OCI-M1 (cell line): ENCODE measurements at regions not wholly inside any gene's neighbourhood (a gene's known extent, or its start where the extent isn't known, plus 50 kb on each side); places are given as distances from the start of the nearest gene placed in this dataset.
"Not testable (repeated sequence)": the region's sequence is repeated elsewhere in the genome, so short reads cannot be mapped to it uniquely, and the experiment has no call there.

ENCODE experiments used
- DNase-seq: peaks from one replicate; lab custom pipeline; 2025; lab: John Stamatoyannopoulos, UW

DNA sequence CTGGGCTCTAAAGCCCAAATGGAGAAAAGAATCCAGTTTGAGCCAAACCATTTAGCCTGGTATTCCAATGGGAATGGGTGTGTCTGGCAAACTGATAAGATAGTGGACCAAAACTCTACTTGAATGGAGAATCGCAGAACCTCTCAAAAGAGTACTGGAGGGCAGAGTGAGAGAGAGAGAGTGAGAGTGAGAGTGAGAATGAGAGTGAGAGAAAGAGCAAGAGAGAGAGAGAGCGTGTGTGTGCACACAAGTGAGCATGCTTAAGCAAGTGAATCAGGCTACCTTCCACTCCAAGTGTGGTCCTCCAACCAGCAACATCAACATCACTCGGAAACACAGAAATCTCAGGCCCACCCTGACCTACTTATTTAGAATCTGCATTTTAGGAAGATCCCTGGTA is 58.8 kb downstream of the UQCRFS1 start:
- DNase-seq: no peak

DNA sequence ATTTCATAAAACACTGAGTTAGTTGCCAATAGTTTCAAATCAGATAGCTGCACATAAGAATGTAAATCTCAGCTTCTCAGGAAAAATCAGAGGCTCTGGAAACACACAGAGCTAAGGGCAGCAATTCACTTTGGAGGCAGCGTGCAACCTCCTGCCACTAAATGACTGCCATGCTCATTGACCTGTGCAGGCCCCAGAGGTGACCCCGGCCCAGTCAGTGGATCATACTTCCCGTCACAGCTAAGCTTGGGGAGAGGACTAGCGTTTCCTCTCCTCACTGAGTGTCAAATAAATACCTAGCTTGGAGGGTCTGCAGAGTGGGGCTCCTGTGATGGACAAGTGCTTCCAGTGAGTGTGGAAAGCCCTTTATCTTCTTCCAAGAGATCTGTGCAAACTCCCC is 67.2 kb downstream of the UQCRFS1 start:
- DNase-seq: no peak

DNA sequence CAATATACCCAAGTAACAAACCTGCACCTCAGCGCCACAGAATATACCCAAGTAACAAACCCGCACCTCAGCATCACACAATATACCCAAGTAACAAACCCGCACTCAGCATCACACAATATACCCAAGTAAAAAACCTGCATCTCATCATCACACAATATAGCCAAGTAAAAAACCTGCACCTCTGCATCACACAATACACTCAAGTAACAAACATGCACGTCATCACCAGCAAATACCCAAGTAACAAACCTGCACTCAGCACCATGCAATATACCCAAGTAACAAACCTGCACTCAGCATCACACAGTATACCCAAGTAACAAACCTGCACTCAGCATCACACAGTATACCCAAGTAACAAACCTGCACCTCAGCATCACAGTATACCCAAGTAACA is 69.8 kb downstream of the UQCRFS1 start:
- DNase-seq: no peak

DNA sequence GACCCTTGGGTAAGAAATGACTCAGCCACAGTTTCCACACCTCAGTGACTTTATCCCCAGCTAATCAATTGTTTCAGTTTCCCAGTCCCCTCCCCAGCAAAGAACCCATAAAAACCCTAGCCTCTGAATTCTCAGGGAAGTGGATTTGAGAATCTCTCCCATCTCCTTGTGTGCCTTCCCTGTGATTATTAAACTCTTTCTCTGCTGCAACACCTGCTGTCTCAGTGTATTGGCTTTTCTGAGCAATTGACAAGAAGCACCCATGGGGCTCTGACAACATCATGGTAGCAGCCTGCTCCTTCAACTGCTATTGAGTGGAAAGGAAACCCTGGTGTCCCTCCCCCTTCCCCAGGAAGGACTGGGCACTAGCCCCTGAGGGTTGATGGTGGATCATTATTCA is 73.7 kb downstream of the UQCRFS1 start:
- peak; percentile 6 for DNase-seq

DNA sequence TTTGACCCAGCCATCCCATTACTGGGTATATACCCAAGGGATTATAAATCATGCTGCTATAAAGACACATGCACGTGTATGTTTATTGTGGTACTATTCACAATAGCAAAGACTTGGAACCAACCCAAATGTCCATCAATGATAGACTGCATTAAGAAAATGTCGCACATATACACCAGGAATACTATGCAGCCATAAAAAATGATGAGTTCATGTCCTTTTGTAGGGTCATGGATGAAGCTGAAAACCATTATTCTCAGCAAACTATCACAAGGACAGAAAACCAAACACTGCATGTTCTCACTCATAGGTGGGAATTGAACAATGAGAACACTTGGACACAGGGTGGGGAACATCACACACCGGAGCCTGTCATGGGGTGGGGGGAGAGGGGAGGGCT is 74.7 kb downstream of the UQCRFS1 start:
- not testable (repeated sequence) for DNase-seq

DNA sequence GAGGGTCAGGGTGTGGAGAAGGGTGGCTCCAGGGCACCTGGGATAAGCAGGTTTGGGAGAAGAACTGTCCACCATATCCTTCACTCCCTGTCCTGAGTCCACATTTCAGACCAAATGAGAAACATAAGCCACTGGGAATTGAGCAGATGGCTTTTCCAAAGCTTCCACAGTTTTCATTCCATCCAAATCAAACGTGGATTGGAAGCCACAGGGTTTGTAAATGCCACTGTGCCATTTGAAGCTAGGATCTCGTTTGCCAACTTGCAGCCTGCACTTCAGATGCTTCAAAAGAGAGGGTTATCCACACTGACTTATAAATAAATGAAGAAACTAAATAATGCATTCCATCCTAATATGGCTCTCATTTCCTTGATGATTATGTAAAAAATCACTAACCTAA is 81.5 kb downstream of the UQCRFS1 start:
- no peak for DNase-seq

DNA sequence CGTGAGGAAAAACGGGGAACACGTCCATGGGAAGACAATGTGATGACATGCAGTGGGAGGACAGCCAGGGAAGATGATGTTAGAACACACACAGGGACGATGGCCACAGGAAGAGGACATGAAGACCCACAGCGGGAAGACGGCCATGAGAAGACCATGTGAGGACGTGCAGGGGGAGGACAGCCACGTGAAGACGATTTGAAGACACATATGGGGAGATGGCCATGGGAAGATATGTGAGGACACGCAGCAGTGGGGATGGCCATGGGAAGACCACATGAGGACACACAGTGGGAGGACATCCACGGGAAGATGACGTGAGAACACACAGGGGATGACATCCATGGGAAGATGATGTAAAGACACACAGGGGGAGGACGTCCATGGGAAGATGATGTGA is 83.8 kb downstream of the UQCRFS1 start:
- no peak for DNase-seq

DNA sequence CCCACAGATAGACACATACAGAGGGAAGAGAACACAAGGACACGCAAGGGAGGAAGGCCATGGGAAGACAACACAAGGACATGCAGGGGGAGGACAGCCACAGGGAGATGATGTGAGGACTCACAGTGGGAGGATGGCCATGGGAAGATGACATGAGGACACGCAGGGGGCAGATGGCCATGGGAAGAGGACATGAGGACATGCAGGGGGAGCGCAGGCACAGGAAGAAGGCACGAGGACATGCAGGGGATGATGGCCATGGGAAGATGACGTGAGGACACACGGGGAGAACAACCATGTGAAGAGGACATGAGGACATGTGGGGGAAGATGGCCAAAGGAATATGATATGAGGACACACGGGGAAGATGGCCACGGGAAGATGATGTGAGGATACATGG is 84.7 kb downstream of the UQCRFS1 start:
- no peak for DNase-seq

DNA sequence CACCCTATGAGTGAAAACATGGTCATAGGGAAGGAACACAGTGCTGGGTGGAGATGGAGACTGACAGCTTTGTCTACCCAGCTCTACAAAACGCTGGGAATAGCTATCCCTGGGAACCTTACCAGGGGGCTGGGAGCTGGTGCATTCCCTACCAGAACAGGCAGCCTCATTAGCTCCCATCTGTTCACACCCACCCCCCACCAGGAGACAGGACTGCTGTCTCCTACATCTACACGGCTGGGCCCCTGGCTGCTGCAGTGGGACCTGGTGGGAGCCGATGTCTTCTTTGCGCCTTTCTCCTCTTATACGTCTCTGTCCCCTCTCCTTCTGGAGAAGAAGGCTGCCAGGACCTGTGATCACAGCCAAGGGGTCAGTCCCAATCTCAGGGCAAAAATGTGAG is 90.8 kb downstream of the UQCRFS1 start:
- no peak for DNase-seq

DNA sequence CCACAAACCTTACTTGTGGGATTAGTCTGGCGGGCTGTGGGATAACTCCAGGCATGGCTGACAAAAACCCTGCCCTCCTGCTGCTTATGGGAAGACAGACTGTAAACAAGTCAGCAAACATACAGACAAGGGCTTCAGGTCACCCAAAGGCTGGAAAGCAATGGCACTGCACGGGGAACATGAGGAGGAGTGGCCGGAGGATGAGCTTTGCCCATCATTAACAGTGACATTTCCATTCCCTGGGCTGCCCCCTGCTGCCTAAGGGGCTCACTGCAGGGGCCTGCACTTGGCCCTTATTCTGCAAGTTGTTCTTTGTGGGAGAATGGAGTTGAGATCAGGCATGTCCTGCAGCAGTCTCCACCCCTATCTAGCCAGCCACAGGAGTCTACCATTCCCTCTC is 91.3 kb downstream of the UQCRFS1 start:
- peak; percentile 28 for DNase-seq

DNA sequence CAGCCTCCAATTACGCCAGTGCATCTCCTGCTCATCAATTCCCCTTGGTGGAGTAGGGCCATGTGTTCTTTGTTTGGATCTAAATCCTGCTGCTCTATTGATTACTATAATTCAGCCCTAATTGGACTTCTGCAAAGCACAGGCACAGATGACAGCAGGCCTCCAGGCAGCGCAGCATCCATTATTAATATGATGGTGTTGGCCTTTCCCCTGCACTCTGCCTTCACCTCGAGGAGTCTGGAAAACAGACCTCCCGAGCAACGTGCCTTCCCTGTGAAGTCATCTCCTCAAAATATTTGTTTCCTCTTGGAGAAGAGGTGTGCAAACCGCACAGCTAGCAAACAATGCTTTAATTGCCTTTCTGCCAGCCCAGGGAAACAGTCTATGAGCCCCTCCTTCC is 92.5 kb downstream of the UQCRFS1 start:
- no peak for DNase-seq

DNA sequence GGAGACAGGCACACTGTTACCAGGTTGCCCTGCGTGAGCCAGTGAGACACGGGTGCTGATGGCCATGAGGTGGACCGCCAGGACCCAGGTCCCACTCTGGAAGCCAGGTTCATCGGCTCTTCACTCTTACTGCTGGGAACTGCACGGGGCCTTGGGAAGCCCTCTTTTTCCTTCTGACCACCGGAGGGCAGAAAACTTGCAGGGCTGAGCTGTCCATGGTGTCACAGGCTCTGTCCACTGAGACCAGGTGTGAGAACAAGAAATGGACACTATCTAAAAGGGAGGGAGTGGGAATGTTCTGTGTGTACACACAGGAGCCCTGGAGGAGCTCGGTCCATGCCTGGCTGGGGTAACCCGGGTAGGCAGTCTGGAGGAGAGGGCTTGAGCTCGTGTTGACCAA is 93.4 kb downstream of the UQCRFS1 start:
- no peak for DNase-seq

DNA sequence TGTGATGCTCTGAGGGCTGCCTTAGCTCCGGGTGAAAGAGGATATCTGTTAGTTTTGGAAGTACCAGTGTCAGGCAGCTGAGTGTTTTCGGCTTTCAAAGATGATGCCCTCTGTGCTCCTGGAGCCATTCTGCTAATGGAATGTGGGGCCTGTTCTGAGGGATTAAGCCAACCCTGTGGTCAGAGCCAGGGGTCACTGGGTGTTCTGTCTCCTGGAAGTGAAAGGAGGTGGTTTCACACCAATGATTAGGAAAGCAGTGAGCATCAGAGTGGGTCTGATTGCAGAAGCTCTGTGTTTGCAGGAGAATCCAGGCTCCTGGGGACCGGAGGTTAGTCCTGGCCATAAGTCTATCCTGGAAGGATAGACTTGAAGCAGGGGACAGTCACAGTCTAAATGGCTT is 94.6 kb downstream of the UQCRFS1 start:
- no peak for DNase-seq

DNA sequence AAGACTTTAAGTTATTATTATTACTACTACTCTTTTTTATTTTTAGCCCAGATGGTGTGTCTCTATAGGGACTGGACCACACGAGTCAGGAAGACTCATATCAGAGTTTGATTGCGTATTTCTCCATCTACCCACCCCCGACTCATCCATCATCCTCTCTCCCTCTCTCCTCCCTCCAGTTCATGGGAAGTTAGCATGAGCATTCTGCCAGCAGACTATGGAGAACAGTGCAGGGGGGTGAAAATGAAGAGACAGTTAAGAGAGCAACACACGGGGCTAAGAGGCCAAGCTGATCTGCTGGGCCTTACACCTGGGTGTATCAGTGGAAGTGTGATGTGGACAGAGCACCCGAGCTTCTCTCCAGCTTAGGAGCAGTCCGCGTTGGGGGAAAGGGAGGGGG is 95.0 kb downstream of the UQCRFS1 start:
- no peak for DNase-seq

DNA sequence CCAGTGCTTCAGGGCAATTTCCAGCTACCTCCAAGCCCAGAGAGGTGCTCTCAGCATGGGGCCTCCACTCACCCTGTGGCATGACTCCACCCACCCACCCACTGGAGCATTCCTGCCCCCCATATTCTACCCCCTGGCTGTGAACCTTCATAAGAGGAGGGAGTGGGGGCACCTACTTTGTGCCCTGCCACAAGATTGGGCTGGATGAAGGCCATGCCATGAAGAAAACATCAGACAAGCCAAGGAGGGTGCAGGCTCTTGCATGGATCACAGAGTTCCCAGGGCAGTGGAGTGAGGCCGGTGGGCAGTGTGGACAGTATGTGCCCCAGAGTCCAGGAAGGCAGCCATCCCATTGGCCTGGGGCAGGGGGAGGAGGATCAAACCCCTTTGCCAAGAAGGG is 97.8 kb downstream of the UQCRFS1 start:
- DNase-seq: no peak

DNA sequence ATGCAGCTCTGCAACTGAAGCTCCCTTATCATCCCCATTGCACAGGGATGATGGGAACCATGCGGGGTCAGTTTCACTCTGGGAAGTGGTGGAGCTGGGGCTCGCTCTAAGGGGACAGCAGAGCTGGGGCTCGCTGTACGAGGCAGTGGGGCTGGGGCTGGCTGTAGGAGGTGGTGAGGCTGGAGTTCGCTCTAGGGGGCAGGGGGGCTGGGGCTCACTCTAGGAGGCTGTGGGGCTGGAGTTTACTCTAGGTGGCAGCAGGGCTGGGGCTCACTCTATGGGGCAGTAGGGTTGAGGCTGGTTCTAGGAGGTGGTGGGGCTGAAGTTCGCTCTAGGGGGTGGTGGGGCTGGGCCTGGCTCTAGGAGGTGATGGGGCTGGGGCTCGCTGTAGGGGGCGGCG is 99.1 kb downstream of the UQCRFS1 start:
- no peak for DNase-seq

DNA sequence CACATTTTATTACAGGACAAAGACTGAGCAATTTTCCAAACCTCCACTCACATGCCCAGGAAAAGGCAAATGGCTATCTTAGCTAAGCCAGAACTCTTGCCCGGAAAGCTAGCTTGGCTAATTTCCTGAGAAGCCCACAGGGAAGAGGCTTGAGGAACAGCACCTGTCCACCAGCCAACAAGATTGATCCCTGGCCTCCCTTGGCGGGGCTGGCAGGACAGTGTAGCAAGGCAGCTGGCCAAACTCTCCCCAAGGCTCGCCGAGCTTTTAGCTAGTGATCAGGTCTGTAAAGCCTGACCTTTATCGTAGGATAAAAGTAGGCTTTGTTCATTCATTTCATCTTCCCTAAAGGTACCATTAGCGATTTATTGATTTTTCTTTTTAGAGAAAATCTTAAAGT is 101.4 kb downstream of the UQCRFS1 start:
- no peak for DNase-seq

DNA sequence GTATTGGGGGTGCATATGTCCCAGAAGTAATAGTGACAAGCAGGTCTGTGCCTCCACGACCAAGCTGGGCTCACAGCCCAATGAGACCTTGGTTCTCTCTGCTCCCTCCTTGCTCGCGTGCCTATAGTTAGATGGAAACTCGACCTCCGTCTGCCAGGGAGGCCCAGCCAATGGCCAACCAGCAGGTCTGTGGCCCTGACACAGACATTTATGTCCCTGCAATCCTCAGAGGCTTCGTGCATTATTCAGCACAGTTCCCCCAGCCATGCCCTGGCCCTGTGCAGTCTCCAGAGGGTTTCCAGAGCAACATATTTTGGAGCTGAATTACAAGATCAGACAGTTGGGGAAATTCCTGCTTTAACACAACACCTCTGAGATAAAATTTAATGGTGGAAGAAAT is 105.1 kb downstream of the UQCRFS1 start:
- DNase-seq: no peak

DNA sequence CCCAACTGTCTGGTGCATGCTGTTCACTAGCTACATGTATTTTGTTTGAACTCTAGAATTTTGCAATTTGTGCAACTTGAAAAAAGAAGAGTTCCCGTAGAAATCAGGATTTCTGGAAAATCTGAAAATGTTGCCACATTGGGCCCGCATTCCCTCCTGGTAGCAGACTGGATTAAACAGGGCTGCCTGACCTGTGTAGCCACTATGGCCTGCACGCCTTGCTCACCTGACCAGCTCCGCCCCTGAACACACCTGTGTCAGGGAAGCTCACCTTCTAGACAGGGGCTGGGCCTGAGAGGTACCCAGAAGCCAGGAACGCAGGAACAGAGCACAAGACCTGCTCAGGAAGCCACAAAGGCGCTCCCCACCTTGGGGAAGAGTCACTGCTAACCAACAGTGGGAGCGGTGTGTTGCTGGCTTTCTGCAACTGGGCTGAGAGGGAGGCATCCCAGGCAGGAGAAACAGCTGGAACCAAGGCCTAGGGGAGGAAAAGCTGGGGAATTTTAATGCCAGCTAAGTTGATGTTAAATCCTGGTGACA is 106.5 kb downstream of the UQCRFS1 start:
- DNase-seq: no peak

DNA sequence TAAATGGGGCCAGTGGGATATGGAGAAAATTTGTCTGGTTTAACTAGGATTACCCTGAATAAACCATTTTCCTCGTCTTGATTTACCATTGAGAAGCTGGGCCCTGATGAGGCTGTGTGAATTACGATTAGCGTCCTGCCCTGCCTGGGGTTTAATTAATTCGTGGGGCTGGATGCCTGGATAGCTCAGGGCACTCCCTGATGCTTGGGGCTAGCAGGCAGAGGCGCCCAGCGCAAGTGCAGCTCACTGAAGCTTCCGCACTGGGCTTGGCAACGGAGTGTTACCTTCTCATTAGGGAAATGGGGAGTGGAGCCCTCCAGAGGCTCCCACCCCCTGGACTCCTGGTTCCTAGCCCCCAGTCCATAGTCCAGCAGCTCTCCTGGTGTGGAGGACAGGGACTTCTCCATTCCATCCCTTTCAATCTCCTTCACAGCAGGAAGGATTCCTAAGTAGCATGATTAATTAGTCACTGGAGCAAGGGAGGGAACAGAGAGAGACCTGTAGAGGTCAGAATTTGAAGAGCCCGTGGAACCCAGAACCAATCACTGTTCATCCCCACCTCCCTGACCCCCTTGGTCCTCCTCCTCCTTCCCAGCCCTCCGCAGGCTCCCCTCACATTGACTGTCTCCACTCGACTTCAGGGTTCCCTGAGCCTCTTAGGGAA is 107.2 kb downstream of the UQCRFS1 start:
- no peak for DNase-seq

DNA sequence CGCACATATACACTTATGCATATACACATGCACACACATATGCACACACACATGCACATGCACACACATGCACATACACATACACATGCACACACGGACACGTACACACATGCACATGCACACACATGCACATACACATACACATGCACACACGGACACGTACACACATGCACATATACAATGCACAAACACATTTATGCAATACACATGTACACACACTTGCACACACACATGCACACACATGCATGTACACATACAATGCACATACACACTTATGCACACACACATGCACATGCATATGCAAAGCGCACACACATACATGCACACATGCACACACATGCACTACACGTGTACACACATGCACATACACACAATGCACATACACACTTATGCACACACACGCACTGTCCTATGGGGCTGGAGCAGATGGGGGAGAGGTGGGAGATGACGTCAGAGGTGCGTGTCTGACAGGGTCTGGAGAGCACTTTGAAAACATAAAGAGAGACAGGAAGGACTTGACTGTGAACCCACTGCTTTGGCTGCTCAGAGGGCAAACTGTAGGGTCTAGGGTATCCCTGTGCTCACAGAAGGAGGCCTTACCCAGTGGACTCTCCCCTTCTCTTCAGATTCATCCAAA is 108.2 kb downstream of the UQCRFS1 start:
- DNase-seq: no peak

DNA sequence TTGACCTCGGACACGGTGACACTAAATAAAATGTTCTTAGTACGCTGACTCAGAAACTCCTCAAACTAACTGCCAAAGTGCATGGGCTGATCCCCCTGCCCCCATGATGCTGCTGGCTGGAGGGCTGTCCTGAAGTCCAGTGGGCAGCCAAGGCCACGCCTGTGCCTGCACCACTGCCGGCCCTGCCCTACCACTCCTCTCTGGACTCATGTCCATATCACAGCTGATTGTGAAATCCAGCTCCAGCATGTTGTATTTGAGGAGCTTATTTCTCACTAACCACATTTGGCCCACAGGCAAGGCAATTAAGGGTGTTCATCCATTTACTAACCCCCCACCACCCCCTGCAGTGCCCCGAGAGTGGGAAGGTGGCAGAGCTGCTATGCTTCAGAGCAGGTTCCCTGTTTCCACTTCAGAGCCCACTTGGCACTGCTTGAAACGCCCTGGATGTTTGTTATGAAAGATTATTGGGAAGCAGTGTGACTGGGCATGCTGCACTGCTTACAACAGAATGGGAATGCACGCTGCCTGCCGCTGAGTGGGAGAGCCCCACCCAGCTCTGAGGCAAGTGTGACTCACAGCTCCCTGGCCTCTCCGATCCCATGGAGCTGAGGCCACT is 114.0 kb downstream of the UQCRFS1 start:
- no peak for DNase-seq

DNA sequence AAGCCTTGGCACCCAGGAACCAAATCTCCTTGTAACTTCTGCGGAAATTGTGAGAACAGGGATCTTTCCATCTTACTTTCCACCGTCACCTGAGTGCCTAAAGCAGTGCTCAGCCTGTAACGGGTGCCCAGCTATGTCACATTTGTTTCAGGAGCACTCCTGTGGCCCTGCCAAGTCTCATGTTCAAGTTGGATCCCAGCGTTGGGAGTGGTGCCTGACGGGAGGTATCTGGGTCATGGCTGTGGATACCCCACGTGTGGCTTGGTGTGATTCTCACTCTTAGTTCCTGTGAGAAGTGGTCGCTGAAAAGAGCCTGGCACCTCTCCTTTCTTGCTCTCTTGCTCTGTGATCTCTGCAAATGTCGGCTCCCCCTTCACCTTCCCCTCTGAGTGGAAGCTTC is 114.9 kb downstream of the UQCRFS1 start:
- no peak for DNase-seq

DNA sequence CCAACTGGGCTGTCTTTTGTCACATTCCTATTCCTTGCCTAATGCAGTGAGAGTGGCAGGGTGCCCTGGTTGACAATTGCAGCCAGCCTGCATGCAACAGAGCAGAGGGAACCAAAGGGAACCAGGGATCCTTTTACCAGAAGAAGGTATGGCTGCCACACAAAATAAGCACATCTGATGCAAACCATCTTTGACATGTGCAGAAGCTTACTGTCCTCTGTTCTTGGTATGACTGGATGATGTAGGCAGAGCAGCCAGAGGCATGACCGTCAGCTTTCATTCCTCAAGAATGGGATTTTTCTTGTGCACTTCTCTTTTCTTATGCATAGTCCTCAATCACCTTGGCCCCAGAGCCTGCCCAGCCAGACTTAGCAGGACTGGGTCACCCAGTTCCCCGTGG is 116.1 kb downstream of the UQCRFS1 start:
- DNase-seq: no peak
